Activated CD8-positive, alpha-beta T cell treated with anti-CD3 and anti-CD28 coated beads for 36 hours (primary cell): ENCODE measurements at regions not wholly inside any gene's neighbourhood (a gene's known extent, or its start where the extent isn't known, plus 50 kb on each side); places are given as distances from the start of the nearest gene placed in this dataset.

Experiments
- ATAC-seq: fragments of 200-7000 bp; cut with Tn5 transposase; one replicate; pipeline ENCODE4 v1.10.0; 2021; ENCODE audit warnings: mild to moderate bottlenecking, moderate library complexity
- CTCF ChIA-PET: fragments of 350-600 bp; sonication (Branson Sonifier 250); formaldehyde crosslinking; loops from one replicate; lab custom pipeline; 2021; ENCODE audit warnings: antibody characterized with exemption; lab: Charles Lee
- POLR2A ChIA-PET: fragments of 350-600 bp; sonication (Branson Sonifier 250); formaldehyde crosslinking; loops from one replicate; lab custom pipeline; 2021; ENCODE audit warnings: antibody characterized with exemption; lab: Charles Lee
- DNase-seq: peaks from one replicate; pipeline ENCODE4 v3.0.0-alpha.2; 2020
- H3K27ac Mint-ChIP-seq: one replicate; pipeline ENCODE4 v1.8.0; 2021; ENCODE audit warnings: mild to moderate bottlenecking, mixed read lengths
- H3K27me3 Mint-ChIP-seq: one replicate; pipeline ENCODE4 v1.8.0; 2021; ENCODE audit warnings: mixed read lengths
- H3K36me3 Mint-ChIP-seq: one replicate; pipeline ENCODE4 v1.8.0; 2021; ENCODE audit warnings: low read depth, mixed read lengths
- H3K4me1 Mint-ChIP-seq: one replicate; pipeline ENCODE4 v1.8.0; 2021; ENCODE audit warnings: low read depth, mixed read lengths
- H3K4me3 Mint-ChIP-seq: one replicate; pipeline ENCODE4 v1.8.0; 2021; ENCODE audit warnings: mild to moderate bottlenecking, moderate library complexity, mixed read lengths
- H3K9me3 Mint-ChIP-seq: one replicate; pipeline ENCODE4 v1.8.0; 2021; ENCODE audit warnings: mixed read lengths
- CTCF ChIP-seq: fragments of 200-600 bp; IDR thresholded peaks from one replicate; pipeline ENCODE4 v1.8.0; 2022; ENCODE audit warnings: antibody characterized with exemption, mild to moderate bottlenecking
- intact Hi-C: fragments of 100-400 bp; cut with micrococcal nuclease; formaldehyde crosslinking; loops from one replicate; pipeline ENCODE4 v1.10.0; 2022

GRCh38 chr21:14858311-14858710 is 206.5 kb downstream of the NRIP1 start:
- ChIA-PET POLR2A (no interaction called here), CTCF (no interaction called here)
- no peaks in the 10 kb centered on the region for H3K27me3 Mint-ChIP-seq
- ATAC-seq: no peak
- no peak for DNase-seq
- H3K9me3 Mint-ChIP-seq: peaks cover 2% of the 10 kb centered on the region
- no peak overlapping the region for H3K27ac Mint-ChIP-seq
- no peak for TF ChIP-seq CTCF
- no peak overlapping the region for H3K4me3 Mint-ChIP-seq
- peaks cover 1% of the 10 kb centered on the region for H3K36me3 Mint-ChIP-seq
- intact Hi-C loops: no loop called here
- H3K4me1 Mint-ChIP-seq: peaks cover 4% of the 10 kb centered on the region

DNA sequence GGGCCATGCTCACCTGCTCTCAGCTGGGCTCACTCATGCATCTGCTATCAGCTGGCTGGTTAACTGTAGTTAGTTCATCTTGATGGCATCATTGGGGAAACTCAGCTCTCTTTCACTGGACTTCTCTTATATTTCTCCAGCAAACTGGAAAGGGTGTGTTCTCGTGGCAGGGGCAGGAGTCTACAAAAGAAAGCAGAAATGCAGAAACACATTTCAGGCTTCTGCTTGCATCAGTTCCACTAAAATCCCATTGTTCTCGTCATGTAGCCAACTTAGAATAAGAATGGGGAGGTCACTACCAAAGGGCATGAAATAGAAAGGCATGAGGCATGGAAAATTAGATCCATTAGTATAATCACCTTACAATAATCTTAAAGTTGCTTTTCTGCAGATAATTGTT is 207.3 kb downstream of the NRIP1 start:
- Mint-ChIP-seq H3K4me3 (no peak overlapping the region), H3K9me3 (peaks cover 2% of the 10 kb centered on the region), H3K36me3 (peaks cover 1% of the 10 kb centered on the region), H3K27me3 (no peaks in the 10 kb centered on the region), H3K27ac (no peak overlapping the region), H3K4me1 (peaks cover 3% of the 10 kb centered on the region)
- intact Hi-C loops: no loop called here
- DNase-seq (no peak), ATAC-seq (no peak)
- ChIA-PET CTCF (no interaction called here), POLR2A (no interaction called here)
- no peak for TF ChIP-seq CTCF

DNA sequence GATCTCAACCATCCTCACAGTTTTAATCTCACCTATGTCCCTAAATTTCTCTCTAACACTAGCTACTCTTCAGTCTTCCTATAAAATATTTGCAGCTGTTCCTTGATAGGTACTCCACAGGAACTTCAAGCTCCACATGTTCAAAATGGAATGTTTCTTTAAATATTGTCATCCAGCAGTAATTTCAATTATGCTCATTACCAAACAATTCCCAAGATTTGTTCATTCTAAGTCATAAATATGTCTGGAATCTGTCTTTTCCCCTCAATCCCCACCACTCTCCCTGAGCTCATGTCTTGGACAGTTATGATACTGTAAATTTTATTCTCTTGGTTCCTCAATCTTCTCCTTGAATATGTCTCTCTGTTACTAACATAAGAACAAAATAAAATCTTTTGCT is 214.4 kb downstream of the NRIP1 start:
- Mint-ChIP-seq H3K27me3 (no peaks in the 10 kb centered on the region), H3K27ac (no peak overlapping the region), H3K4me3 (no peak overlapping the region), H3K36me3 (peaks cover 1% of the 10 kb centered on the region), H3K4me1 (no peaks in the 10 kb centered on the region), H3K9me3 (peaks cover 5% of the 10 kb centered on the region)
- intact Hi-C loops: no loop called here
- ATAC-seq: no peak
- TF ChIP-seq CTCF: no peak
- ChIA-PET POLR2A (no interaction called here), CTCF (no interaction called here)
- DNase-seq: no peak

DNA sequence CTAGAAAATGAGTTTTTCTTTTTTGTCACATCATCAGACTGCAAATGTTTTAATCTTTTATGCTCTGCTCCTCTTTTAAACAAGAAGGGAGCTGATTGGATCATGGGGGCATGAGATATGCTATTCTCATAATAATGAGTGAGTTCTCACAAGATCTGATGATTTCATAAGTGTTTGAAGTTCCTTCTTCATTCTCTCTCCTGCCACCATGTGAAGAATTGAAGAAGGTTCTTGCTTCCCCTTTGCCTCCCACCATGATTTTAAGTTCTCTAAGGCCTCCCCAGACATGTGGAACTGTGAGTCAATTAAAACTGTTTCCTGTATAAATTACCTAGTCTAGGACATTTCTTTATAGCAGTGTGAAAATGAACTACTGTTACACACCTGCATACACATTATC is 218.2 kb downstream of the NRIP1 start:
- ATAC-seq: no peak
- TF ChIP-seq CTCF: no peak
- Mint-ChIP-seq H3K9me3 (peaks cover 10% of the 10 kb centered on the region), H3K27ac (no peak overlapping the region), H3K36me3 (no peaks in the 10 kb centered on the region), H3K4me1 (no peaks in the 10 kb centered on the region), H3K27me3 (no peaks in the 10 kb centered on the region), H3K4me3 (no peak overlapping the region)
- CTCF ChIA-PET: no interaction called here
- DNase-seq: no peak
- POLR2A ChIA-PET: no interaction called here
- intact Hi-C loops: no loop called here

GRCh38 chr21:14844001-14844400 is 220.8 kb downstream of the NRIP1 start:
- H3K27ac Mint-ChIP-seq: no peak overlapping the region
- POLR2A ChIA-PET: no interaction called here
- peaks cover 10% of the 10 kb centered on the region for H3K9me3 Mint-ChIP-seq
- ATAC-seq: no peak
- no peak for DNase-seq
- no peak for TF ChIP-seq CTCF
- H3K4me1 Mint-ChIP-seq: no peaks in the 10 kb centered on the region
- H3K27me3 Mint-ChIP-seq: no peaks in the 10 kb centered on the region
- CTCF ChIA-PET: no interaction called here
- no peaks in the 10 kb centered on the region for H3K36me3 Mint-ChIP-seq
- H3K4me3 Mint-ChIP-seq: no peak overlapping the region
- intact Hi-C loops: no loop called here
